Adrenal gland (tissue), 9 donors: ENCODE measurements at regions not wholly inside any gene's neighbourhood (a gene's known extent, or its start where the extent isn't known, plus 50 kb on each side); places are given as distances from the start of the nearest gene placed in this dataset.

Experiments
- DNase-seq, 7 donors: peaks; one replicate each; pipeline ENCODE4 v3.0.0-alpha.2; 2019 to 2020
- H3K27ac ChIP-seq, 5 donors: fragments of 200-600 bp; sonication (generic) in 4 of 5; 1 replicate in 3 of 5; 2 replicates in 2 of 5; pipeline versions ENCODE4 v1.5.1 to v1.8.0; 2016 to 2020; ENCODE audit warnings: mild to moderate bottlenecking in 1 of 5
- H3K27me3 ChIP-seq: fragments of 200-600 bp; 2 replicates; pipeline ENCODE4 v1.8.0; 2021
- H3K36me3 ChIP-seq, 2 donors: fragments of 200-600 bp; replicated peaks in 1 of 2; 1 replicate in 1 of 2; 2 replicates in 1 of 2; pipeline versions ENCODE4 v1.5.1 to v1.8.0; 2018 to 2022
- H3K4me1 ChIP-seq, 2 donors: fragments of 200-600 bp; replicated peaks in 1 of 2; 1 replicate in 1 of 2; 2 replicates in 1 of 2; pipeline versions ENCODE4 v1.5.1 to v1.8.0; 2018 to 2021
- H3K4me3 ChIP-seq, 4 donors: fragments of 200-600 bp; sonication (generic) in 3 of 4; one replicate each; pipeline ENCODE4 v1.5.1; 2016 to 2018
- H3K9me3 ChIP-seq, 3 donors: fragments of 200-600 bp; sonication (generic) in 1 of 3; replicated peaks in 1 of 3; 1 replicate in 2 of 3; 2 replicates in 1 of 3; pipeline versions ENCODE4 v1.5.1 to v1.8.0; 2016 to 2021
- CTCF ChIP-seq, 6 experiments: fragments of 450-650 bp in 4 of 6; fragments of 200-600 bp in 2 of 6; sonication (generic) in 1 of 6; IDR thresholded peaks; 1 replicate in 5 of 6; 2 replicates in 1 of 6; pipeline versions ENCODE4 v1.5.1 to v1.8.0; 2016 to 2021; ENCODE audit warnings: antibody characterized with exemption in 6 of 6, mild to moderate bottlenecking in 2 of 6, moderate library complexity in 1 of 6
- POLR2A ChIP-seq, 2 donors: fragments of 450-650 bp; IDR thresholded peaks; one replicate each; pipeline ENCODE4 v1.6.1; 2017; ENCODE audit warnings: antibody characterized with exemption in 2 of 2, mild to moderate bottlenecking in 2 of 2, moderate library complexity in 1 of 2
- WGBS, 4 donors: extraction: QIAGEN DNeasy Blood & Tissue Kit in 2 of 4; methylation state at CpG; one replicate each; pipeline versions ENCODE4 v1.1.5 to v1.1.7; 2013 to 2017; 5-methylcytosine and 5-hydroxymethylcytosine counted together
- intact Hi-C, 2 donors: fragments of 100-400 bp; cut with DNase I; formaldehyde crosslinking; loops; one replicate each; pipeline versions ENCODE4 v1.14.1 to v1.15.0; 2022 to 2023
- donor health status: healthy with polysubstance abuse.
- donor health status: Bipolar disorder and iron deficiency.
- donor health status: DM: yes; HTN: yes; CAD: no.
- donor health status: DM: no; HTN: no; CAD: no.
- donor health status: DM: no; HTN: no; CAD: no.

GRCh38 chr10:37563715-37564108 is 293.7 kb downstream of the ZNF248 start:
- TF ChIP-seq POLR2A (IDR thresholded peaks at IDR 0.05) (peak in 1 of 2 donors; percentile 3), CTCF (IDR thresholded peaks at IDR 0.05) (no peak)

GRCh38 chr10:37563107-37563714 is 294.2 kb downstream of the ZNF248 start:
- DNase-seq, result peak in 2 of 7 donors; percentile 30 to 31
- 15 to 44% (median 34%) methylated on average over 1 of the region's 1 CpG for WGBS, 4 donors
- H3K27me3 ChIP-seq, result no peaks in the 10 kb centered on the region
- H3K4me1 ChIP-seq, result peaks cover 13 to 14% of the 10 kb centered on the region in 2 donors
- H3K4me3 ChIP-seq, result peak overlapping the region in 1 of 4 donors; percentile 10
- H3K36me3 ChIP-seq, result no peaks in the 10 kb centered on the region
- H3K27ac ChIP-seq, result peak overlapping the region; percentile 45 to 84 (median 71)
- intact Hi-C loops, result no loop called here
- TF ChIP-seq CTCF (IDR thresholded peaks at IDR 0.05), result no peak
- TF ChIP-seq POLR2A (IDR thresholded peaks at IDR 0.05), result no peak
- H3K9me3 ChIP-seq, result no peaks in the 10 kb centered on the region

More at GRCh38 chr10:37563715-37564108, 293.7 kb downstream of the ZNF248 start:
- 36 to 51% (median 44%) methylated on average over 3 of the region's 3 CpGs for WGBS, 4 donors
- no peak for DNase-seq
- H3K4me1 ChIP-seq, result peaks cover 13 to 14% of the 10 kb centered on the region in 2 donors
- peak overlapping the region in 1 of 4 donors; percentile 10 for H3K4me3 ChIP-seq
- intact Hi-C loops, result no loop called here
- no peaks in the 10 kb centered on the region for H3K27me3 ChIP-seq
- no peaks in the 10 kb centered on the region for H3K36me3 ChIP-seq
- H3K9me3 ChIP-seq, result no peaks in the 10 kb centered on the region
- peak overlapping the region; percentile 45 to 84 (median 71) for H3K27ac ChIP-seq

GRCh38 chr10:37552881-37553280 is 304.5 kb downstream of the ZNF248 start:
- 59 to 80% (median 61%) methylated on average over 1 of the region's 1 CpG for WGBS, 4 donors
- no peak for DNase-seq

GRCh38 chr10:37549054-37549453 is 308.4 kb downstream of the ZNF248 start:
- Histone ChIP-seq H3K4me3 (no peak overlapping the region), H3K27ac (no peak overlapping the region), H3K4me1 (peaks cover 0 to 7% of the 10 kb centered on the region in 2 donors), H3K36me3 (no peaks in the 10 kb centered on the region), H3K9me3 (no peaks in the 10 kb centered on the region), H3K27me3 (no peaks in the 10 kb centered on the region)
- DNase-seq, result no peak
- intact Hi-C loops, result no loop called here
- 90 to 96% (median 92%) methylated on average over 1 of the region's 1 CpG for WGBS, 4 donors
- TF ChIP-seq CTCF (IDR thresholded peaks at IDR 0.05), result no peak
- TF ChIP-seq POLR2A (IDR thresholded peaks at IDR 0.05), result no peak

More at GRCh38 chr10:37552881-37553280, 304.5 kb downstream of the ZNF248 start:
- TF ChIP-seq POLR2A (IDR thresholded peaks at IDR 0.05) (no peak), CTCF (IDR thresholded peaks at IDR 0.05) (no peak)
- Histone ChIP-seq H3K27me3 (no peaks in the 10 kb centered on the region), H3K9me3 (no peaks in the 10 kb centered on the region), H3K4me1 (peaks cover 0 to 7% of the 10 kb centered on the region in 2 donors), H3K4me3 (no peak overlapping the region), H3K27ac (no peak overlapping the region), H3K36me3 (no peaks in the 10 kb centered on the region)
- intact Hi-C loops, result no loop called here
